ENCODE measurements at regions not wholly inside any gene's neighbourhood (a gene's known extent, or its start where the extent isn't known, plus 50 kb on each side); places are given as distances from the start of the nearest gene placed in this dataset.
"Not testable (repeated sequence)": the region's sequence is repeated elsewhere in the genome, so short reads cannot be mapped to it uniquely, and the experiment has no call there.

GRCh38 chr7:52586704-52587103 lies 448.7 kb upstream of the POM121L12 start:
- H3K27ac ChIP-seq: no peak overlapping the region
- no peak for DNase-seq
- WGBS, 3 donors: 11 to 18% (median 13%) methylated on average over 4 of the region's 4 CpGs
- H3K27me3 ChIP-seq: no peaks in the 10 kb centered on the region
- intact Hi-C loops (cut with DNase I): no loop called here
- no peaks in the 10 kb centered on the region for H3K9me3 ChIP-seq
- H3K4me3 ChIP-seq: no peak overlapping the region
- TF ChIP-seq CTCF (IDR thresholded peaks at IDR 0.05) (no peak), EP300 (IDR thresholded peaks at IDR 0.05) (no peak), POLR2A (IDR thresholded peaks at IDR 0.05) (no peak)
- H3K36me3 ChIP-seq: no peaks in the 10 kb centered on the region
- no peaks in the 10 kb centered on the region for H3K4me1 ChIP-seq (ENCODE audit: insufficient read depth)

GRCh38 chr7:52584041-52584440 lies 451.4 kb upstream of the POM121L12 start:
- no peak for TF ChIP-seq CTCF (IDR thresholded peaks at IDR 0.05)
- TF ChIP-seq EP300 (IDR thresholded peaks at IDR 0.05): no peak
- no peak for TF ChIP-seq POLR2A (IDR thresholded peaks at IDR 0.05)
- Histone ChIP-seq H3K36me3 (no peaks in the 10 kb centered on the region), H3K4me3 (no peak overlapping the region), H3K27me3 (no peaks in the 10 kb centered on the region), H3K9me3 (no peaks in the 10 kb centered on the region), H3K27ac (no peak overlapping the region), H3K4me1 (ENCODE audit: insufficient read depth) (no peaks in the 10 kb centered on the region)
- no peak for DNase-seq
- WGBS, 3 donors: 31 to 52% (median 48%) methylated on average over 2 of the region's 2 CpGs
- intact Hi-C loops (cut with DNase I): no loop called here

- H3K9me3 ChIP-seq; DNase-seq; H3K4me3 ChIP-seq; intact Hi-C loops (cut with DNase I); H3K4me1 ChIP-seq (ENCODE audit: insufficient read depth); H3K36me3 ChIP-seq; H3K27ac ChIP-seq; H3K27me3 ChIP-seq: not testable (repeated sequence)
- 92 to 97% (median 93%) methylated on average over 6 of the region's 6 CpGs for WGBS, 3 donors
Measured at GRCh38 chr7:52573141-52573540, 462.3 kb upstream of the POM121L12 start.

GRCh38 chr7:52571026-52571425 lies 464.4 kb upstream of the POM121L12 start:
- Histone ChIP-seq H3K27ac (no peak overlapping the region), H3K4me3 (no peak overlapping the region), H3K27me3 (no peaks in the 10 kb centered on the region), H3K4me1 (ENCODE audit: insufficient read depth) (no peaks in the 10 kb centered on the region), H3K9me3 (no peaks in the 10 kb centered on the region), H3K36me3 (no peaks in the 10 kb centered on the region)
- DNase-seq: no peak
- WGBS, 3 donors: 28 to 45% (median 29%) methylated on average over 3 of the region's 3 CpGs
- TF ChIP-seq POLR2A (IDR thresholded peaks at IDR 0.05): no peak
- no peak for TF ChIP-seq EP300 (IDR thresholded peaks at IDR 0.05)
- no peak for TF ChIP-seq CTCF (IDR thresholded peaks at IDR 0.05)
- intact Hi-C loops (cut with DNase I): no loop called here

- Histone ChIP-seq H3K36me3 (no peaks in the 10 kb centered on the region), H3K27ac (no peak overlapping the region), H3K4me1 (ENCODE audit: insufficient read depth) (no peaks in the 10 kb centered on the region), H3K9me3 (no peaks in the 10 kb centered on the region), H3K27me3 (no peaks in the 10 kb centered on the region), H3K4me3 (no peak overlapping the region)
- intact Hi-C loops (cut with DNase I): no loop called here
- TF ChIP-seq POLR2A (IDR thresholded peaks at IDR 0.05) (no peak), EP300 (IDR thresholded peaks at IDR 0.05) (no peak), CTCF (IDR thresholded peaks at IDR 0.05) (no peak)
- 64 to 79% (median 74%) methylated on average over 3 of the region's 3 CpGs for WGBS, 3 donors
- DNase-seq: no peak
Measured at GRCh38 chr7:52569151-52569550, 466.3 kb upstream of the POM121L12 start.
